ENCODE measurements at regions not wholly inside any gene's neighbourhood (a gene's known extent, or its start where the extent isn't known, plus 50 kb on each side); places are given as distances from the start of the nearest gene placed in this dataset.

DNA sequence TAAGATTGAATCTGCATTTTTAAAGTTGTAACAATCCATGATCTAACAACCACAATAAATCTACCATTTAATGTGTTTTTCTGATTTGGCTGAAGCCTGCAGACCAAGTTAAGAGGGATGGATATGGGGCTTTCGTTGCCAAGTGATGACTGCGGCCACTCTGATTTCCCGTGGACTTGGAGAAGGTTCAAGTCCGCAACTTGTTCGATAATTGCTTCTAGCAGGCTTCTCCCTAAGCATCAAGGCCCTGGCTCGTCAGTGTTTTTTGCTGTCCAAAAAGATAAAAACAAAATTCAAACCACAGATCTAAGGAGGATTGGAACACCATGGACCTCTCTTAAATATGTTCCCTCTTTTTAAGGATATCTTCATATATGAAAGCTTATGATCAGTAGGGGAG is 256.6 kb downstream of the CNTN3 start:
- DNase-seq (ENCODE audit: extremely low read depth, low read depth) = no peak

DNA sequence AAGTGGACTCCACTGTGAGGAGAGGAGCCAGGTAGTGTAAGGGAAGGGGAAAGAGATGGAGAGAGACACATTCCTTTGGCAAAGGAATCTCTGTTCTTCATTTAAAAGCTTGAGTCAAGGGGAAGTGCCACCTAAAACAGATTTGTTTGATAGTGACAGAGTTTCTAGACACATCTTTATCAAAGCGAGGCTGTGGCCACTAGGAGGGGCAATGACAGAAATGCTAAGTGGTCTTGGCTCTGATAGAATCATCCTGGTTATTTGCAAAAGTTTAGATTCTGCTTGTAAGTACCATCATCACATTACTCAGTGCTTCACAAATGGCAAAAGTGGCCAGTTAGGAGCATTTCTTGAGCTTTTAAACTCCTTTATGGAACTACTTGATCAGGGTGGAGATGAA is 261.4 kb downstream of the CNTN3 start:
- no peak for DNase-seq (ENCODE audit: extremely low read depth, low read depth)

DNA sequence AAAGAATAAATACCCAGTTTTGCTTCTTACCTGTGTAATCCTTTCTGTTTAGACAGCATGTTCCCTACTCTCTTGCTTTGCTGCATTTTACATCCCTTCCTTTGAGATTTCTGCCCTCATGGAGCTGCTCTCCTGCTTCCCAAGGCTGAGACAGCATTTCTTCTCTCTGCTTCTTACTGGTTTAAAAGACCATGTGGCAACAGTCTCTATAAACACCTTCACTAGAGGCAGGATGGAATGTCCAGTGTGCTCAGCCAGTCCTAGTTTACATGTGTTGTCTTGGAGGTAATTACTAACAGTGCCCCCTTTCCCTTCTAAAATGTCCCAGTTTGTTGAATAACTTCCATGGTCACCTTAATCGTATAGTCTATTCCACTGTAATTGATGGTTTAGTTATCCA is 262.3 kb downstream of the CNTN3 start:
- DNase-seq (ENCODE audit: extremely low read depth, low read depth) = no peak

DNA sequence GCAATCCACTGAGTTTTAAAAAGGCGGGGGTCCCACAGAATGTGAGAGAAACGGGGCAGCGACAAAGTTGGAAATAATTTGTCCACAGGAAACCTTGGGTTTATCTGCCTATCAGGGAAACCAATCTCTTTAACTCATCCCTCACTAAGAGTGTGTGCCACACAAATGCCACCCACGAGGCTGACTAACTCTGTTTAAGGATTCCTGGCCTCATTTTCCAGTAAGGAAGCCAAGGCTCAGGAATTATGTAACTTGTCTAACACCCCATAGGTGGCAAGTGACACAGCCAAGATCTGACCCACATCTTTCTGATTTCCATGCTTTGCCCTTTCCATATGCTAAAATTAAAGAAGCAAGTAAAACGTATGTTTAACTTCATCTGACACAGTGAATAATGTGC is 263.2 kb downstream of the CNTN3 start:
- DNase-seq (ENCODE audit: extremely low read depth, low read depth) = no peak

DNA sequence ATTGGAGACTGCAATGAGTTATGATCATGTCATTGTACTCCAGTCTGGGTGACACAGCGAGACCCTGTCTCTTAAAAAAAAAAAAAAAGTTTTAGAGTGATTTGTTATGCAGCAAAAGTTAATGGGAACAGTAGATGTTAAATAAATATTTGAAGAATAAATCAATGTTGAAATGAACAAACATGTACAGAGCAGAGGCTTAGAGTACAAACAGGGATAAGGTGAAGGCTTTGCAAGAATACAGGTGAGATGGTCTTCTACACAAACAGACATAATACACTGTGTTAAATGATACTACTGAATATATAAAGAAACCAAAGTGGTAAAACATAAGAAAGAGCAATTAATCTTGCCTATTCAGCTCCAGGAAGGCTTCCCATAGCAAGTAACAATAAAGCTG is 265.4 kb downstream of the CNTN3 start:
- no peak for DNase-seq (ENCODE audit: extremely low read depth, low read depth)

DNA sequence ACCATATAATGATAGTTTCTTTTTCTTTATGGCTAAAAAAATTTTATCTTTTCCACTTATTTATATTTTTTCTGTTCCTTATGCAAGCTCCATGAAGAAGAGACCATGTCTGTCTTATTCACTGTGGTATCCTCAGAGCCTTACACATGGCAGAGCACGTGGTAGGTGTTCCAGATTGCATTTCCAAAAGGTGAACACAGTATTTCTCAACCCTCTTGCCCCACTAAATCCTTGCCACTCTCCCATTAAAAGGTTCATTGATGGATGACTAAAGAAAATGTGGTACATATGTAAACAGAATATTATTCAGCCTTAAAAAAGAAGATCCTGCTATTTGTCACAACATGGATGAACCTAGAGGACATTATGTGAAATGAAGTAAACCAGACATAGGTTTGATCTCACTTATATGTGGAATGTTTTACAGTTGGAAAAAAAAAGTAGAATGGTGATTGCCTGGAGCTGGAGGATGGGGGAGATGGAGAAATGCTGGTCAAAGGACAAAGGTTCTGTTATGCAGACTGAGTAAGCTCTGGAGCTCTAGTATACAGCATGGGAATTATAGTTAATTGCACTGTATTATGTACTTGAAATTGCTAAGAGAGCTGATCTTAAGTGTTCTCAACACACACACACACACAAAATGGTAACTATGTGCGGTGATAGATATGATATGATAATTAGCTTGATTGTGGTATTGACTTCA is 266.7 kb downstream of the CNTN3 start:
- DNase-seq (ENCODE audit: extremely low read depth, low read depth) = no peak

DNA sequence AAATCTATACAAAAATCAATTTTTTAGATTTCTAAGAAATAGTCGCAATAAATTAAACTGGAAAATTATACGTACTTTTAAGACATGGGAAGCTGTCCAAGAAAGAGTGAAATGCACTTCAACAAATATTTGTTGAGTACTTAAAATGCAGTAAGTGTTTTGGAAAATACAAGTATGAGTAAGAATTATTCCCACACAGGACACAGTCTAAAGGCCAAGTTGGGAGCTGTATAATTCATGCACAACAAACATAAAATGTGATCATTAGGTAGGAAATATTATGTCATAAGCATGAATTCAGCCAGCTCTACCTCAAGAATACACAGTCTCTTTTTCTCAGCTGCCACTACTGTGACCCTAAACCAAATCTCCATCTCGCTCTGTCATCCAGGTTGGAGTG is 267.6 kb downstream of the CNTN3 start:
- no peak for DNase-seq (ENCODE audit: extremely low read depth, low read depth)

DNA sequence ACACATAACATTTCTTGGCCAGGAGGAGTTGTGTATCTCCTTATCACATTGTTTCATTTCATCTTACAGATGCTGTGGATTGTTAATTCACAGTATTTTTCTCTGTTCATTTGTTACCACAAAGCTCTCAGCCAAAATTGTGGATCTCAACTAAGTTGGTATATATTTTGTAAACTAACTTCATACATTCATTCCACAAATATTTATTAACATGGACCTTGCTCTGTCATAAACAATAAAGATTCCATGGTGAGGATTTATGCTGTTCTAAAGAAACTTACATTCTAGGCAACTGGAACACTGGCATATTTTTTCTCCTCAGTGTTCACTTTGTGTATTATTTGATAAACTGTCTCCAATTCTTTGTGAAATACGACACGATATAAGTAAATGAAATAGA is 268.8 kb downstream of the CNTN3 start:
- DNase-seq (ENCODE audit: extremely low read depth, low read depth) = no peak

DNA sequence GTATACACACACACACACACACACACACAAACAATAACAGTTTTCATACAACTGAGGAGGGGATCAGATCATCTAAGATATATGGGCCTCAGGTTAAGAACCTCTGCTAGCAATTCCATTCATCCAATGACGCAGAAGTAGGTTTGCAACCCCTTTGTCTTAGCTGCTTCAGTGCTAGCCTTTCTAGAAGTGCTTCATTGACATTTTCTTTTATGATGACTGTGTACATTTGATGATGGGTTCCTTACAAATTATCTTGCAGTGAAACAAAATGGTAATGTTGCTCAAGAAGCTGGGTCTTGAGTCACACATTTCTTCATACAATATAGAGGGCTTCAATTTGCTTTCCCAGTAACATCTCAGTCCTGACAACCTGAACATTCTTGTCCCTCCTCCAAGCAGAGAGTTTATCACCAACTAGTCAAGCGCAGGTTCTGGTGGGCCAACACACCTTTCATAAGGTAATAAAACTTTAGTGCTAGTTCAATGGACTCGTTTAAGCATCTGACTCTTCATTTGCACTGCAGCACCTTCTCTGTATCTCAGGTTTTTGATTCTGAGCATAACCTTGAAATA is 269.5 kb downstream of the CNTN3 start:
- no peak for DNase-seq (ENCODE audit: extremely low read depth, low read depth)

DNA sequence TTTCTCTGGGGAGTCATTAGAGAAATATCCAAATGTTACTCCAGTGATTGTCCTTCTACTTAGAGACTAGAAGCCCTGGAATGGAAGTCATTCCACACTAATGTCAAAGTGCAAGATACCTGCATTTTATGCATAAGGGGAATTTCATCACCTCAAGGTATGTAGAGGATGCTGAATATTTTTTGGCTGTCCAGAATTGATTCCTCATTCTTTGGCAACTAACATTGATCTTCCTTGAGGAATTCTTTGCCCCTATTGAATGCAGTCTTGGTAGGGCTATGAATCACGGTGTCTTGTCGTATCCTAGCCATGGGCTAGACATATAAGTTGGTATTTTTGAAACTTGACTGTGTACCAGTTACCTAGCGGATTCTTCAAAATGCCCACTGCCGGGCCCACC is 271.1 kb downstream of the CNTN3 start:
- no peak for DNase-seq (ENCODE audit: extremely low read depth, low read depth)

DNA sequence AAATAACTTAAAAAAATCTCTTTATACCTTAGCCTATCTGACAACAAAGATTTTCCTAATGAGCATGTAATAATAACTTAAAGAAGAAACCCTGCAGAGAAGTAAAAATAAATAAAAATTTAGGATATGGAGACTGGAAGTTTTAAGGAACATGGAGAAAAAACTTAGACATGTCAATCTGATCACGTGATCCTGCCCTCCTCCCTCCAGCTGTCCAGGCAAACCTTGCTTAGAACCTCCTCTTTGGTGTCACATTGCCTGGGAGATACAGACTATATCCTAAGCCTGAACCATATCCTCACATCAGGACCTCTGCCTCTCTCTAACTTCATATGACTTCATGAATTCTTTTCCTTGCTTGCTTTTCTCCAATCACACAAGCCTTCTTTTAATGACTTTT is 275.5 kb downstream of the CNTN3 start:
- no peak for DNase-seq (ENCODE audit: extremely low read depth, low read depth)

DNA sequence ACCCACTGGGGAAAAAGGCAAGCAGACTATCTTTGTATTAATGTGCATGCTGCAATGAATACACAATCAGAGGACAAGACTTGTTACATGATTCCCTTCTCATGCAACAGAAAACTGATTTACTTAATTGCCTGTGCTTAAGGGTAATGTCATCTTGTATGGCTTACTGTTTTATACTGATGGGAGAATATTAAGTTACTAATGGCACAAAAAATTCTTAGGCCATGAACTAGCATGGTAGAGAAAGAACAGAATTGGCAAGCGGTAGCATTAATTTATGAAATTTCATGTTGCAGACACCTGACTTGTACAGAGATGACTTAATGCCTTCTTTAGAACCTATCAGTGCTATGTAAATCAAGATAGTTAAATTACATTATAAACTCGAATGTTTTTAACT is 282.3 kb downstream of the CNTN3 start:
- DNase-seq (ENCODE audit: extremely low read depth, low read depth) = no peak

DNA sequence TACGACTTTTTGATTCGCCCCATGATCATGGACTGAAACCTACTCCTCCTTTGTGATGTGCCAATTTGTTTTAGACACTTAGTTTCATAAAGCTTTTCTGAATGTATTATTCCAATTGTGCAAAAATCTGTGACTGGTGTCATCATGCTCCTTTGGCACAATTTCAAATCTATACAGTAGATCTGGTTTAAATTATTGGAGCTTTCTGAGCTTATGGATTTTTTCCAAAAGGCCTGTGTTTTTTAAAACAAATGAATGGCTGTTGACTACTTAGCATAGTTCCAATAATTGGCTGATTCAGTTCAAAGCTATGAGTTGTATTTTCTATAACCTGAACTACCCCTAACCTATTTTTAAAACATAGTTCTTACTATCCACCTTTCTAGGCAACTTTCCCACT is 282.7 kb downstream of the CNTN3 start:
- DNase-seq (ENCODE audit: extremely low read depth, low read depth) = no peak

DNA sequence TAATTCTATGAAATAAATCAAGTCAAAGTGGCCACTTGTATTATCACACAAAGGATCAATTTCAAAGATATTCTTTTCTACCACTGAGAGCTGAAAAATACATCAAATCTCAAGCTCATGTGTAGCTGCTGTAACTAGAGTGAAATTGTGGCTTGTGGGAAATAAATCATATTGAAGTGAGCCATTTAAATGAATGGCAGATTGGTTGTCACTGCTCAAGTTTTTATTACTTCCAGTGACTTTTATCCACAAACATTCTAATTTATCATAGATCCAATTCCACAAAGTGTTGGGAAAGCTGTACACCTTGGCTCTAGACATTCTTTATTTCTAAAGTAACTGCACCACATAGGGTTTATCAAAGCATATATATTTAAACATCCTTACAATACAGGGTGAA is 285.4 kb downstream of the CNTN3 start:
- DNase-seq (ENCODE audit: extremely low read depth, low read depth) = no peak

DNA sequence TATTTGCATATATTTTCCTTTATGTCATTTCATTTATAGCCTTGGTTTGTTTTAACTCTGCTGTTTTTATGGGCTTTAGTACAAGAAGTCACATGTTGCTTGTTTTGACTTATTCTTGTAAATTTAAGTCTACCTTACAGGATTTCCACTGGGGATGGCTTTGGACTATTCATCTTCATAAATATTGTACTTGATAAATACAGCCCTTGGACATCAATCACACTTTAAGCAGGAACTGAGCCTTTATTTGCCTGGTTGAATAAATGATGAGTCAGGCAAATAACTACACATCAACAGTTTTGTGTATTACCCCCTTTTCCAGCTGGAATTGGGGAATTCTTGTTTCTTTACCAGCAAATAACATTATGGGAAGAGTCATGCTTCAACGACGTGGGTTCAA is 286.0 kb downstream of the CNTN3 start:
- DNase-seq (ENCODE audit: extremely low read depth, low read depth) = no peak

DNA sequence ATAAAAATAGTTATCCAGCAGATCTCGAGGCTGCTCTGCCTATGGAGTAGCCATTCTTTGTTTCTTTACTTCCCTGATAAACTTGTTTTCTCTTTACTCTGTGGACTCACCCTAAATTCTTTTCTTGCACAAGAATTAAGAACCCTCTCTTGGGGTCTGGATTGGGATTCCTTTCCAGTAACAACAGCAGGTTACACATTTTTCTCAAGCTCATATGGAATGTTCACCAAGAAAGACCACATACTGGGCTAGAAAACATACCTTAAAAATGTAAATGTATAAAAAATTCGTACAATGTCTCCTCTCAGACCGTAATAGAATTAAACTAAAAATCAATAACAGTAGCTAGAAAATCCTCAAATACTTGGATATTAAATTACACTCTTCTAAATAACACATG is 299.2 kb downstream of the CNTN3 start:
- no peak for DNase-seq (ENCODE audit: extremely low read depth, low read depth)

DNA sequence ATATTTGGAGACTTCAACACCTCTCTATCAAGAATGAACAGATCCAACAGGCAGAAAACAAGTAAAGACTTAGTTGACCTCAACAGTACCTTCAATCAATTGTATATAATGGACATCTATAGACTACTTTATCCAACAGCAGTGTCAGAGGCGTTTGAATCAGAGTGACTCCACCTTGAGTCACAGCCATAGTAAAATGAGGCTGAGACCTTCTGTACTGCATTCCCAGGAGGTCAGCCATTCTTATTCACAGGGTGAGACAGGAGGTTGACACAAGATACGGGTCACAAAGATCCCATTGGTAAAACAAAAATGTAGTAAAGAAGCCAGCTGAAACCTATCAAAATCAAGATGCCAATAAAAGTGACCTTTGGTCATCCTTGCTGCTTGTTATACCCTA is 299.8 kb downstream of the CNTN3 start:
- DNase-seq (ENCODE audit: extremely low read depth, low read depth) = no peak

DNA sequence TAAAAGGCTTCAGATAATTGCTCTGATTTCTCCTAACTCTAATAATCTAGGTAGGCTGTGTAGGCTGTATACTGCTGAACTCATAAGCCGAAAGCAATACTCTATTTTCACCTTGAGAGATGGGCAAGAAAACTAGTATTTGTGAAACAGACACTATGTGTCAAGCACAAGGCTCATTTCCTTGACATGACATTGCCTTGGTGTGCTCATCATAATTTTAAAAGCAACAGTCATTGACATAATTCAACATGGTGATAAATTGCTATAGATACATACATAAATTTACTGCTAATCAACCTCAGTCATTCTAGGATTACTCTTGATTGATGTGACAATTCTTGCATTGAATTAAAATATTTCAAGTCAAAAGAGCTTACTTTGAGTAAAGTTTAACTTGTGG is 304.7 kb downstream of the CNTN3 start:
- no peak for DNase-seq (ENCODE audit: extremely low read depth, low read depth)

DNA sequence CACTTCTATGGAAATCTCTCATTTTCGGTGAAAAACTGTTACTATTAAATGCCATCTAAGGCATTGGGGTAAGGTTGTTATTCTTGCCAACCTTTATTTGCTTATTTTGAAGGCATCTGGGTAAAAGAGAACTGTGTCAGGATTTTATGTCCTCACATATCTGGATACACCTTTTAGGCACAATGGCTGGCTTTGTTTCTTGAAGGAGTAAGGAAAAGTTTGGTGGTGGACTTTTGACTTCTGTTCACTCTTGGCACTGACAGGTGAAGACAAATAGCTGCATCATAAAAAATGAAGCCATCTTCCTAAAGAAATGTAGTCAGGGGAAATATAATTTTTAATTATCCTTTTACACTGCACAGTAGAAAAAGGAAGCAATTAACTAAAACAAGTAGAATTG is 310.0 kb downstream of the CNTN3 start:
- DNase-seq (ENCODE audit: extremely low read depth, low read depth) = no peak

DNA sequence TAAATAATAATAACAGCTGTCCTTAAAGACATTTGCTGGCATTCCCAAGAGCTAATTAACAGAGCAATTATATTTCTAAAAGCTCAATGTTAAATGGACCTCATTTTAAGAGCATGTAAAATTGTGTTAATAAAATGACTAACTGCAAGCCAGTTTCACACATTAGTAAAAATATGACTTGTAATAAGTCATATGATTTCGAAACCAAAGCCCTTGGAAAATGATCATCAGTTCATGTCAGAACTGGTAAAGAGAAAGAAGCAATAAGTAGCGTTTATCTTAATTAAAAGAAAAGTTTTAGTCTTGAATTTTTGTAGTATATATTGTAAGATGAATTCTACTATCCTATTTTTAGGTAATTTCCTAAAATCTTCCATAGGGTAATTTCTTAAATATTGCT is 310.7 kb downstream of the CNTN3 start:
- DNase-seq (ENCODE audit: extremely low read depth, low read depth) = no peak

DNA sequence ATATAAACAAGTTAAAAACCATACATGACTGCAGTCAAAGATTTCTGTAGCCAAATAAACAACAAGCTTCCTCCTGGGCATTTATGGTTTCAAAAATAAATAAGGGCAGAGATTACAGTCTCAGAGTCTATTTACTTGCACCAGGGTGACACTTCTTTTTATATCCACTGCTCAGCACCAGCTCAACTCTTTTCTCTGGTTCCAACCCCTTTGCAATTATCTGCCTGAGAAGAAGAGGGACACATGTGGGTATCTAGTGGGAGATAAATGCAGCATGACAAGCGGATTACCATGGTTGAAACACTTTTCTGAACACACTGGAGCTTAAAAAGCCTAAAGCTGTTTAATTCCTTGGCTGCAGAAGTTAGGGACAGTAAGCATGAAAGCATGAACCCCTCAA is 311.5 kb downstream of the CNTN3 start:
- no peak for DNase-seq (ENCODE audit: extremely low read depth, low read depth)

DNA sequence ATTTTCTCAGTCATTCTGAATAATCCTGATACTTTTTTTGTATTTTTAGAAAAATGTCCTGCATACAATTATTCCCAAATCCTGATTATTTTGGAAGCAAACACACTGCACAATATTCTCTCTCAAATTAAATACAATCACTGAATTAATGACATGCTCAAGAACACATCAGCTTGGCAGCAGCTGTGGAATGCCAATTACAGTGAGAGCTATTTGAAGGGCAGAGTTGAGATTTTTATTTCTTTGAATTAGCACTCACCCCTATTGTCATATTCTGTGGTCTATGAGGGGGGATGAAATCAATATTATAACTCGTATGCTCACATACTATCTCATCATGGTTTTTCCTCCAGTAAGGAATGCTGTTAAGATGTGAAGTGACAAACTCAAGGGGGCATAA is 312.2 kb downstream of the CNTN3 start:
- no peak for DNase-seq (ENCODE audit: extremely low read depth, low read depth)

DNA sequence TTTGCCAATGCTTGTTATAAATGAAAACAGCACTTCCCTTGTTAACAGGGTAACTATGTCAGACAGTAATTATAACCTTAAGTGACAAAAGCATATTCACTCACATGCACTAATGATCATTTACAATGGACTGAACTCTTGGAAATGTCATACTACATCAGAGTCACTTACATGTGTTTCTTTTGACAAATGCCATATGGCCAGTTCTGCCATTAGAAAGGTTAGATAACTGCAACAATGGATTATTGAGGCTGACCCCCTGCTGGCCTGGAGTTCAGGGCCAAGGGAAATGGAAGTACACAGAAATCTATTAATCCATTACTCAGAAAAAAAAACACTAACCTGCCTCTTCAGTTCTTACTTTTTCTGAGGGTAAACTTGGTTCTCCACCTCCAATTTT is 313.4 kb downstream of the CNTN3 start:
- no peak for DNase-seq (ENCODE audit: extremely low read depth, low read depth)
